ENCODE measurements at regions not wholly inside any gene's neighbourhood (a gene's known extent, or its start where the extent isn't known, plus 50 kb on each side); places are given as distances from the start of the nearest gene placed in this dataset.

DNA sequence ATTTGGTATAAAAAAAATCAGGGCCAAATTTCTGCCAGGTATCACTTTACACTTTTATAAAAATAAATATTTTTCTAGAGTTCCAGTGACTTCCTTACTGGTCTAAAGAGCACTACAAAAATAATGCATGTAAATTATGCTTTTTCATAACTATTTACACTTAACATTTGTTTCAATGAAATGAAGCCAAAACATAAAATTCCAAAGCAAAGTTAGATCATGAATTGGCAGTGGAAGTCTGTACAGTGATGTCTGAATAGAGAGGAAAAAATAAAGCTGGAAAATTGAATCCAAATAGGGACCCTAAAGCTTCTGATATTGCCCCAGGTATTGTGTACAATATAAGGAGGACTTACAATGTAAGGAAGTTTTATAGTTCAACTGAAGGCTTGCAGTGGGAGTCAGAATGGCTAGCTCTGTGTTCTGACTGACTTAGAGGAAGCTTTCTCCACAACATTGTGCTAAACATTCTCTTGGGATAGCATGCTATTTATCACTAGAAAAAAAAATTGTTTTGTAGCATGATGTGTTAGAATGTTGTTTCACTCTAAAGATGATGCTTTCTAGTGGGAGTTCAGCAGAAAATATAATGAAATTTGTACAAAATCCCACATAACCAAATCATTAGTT, 288.2 kb upstream of the UGT8 start:
- TF ChIP-seq ZNF274 (IDR thresholded peaks at IDR 0.05; ENCODE audit: borderline replicate concordance, extremely low read depth, low read length) (no peak), SIN3A (conservative IDR thresholded peaks at IDR 0.05 in 1 of 2, IDR thresholded peaks at IDR 0.05 in 1 of 2; ENCODE audit: low read depth in 1 of 2, low read length in 2 of 2) (no peak), RAD21 (IDR thresholded peaks at IDR 0.05 in 1 of 2, conservative IDR thresholded peaks at IDR 0.05 in 1 of 2; ENCODE audit: low read depth in 2 of 2, low read length in 2 of 2) (no peak), RNF2 (IDR thresholded peaks at IDR 0.05; ENCODE audit: borderline replicate concordance, low read depth, low read length, missing control alignments, poor library complexity, severe bottlenecking) (no peak), POLR2A (IDR thresholded peaks at IDR 0.05; ENCODE audit: control extremely low read depth in 1 of 2, low read depth in 2 of 2, low read length in 2 of 2) (no peak), POLR2AphosphoS5 (IDR thresholded peaks at IDR 0.05; ENCODE audit: low read depth, low read length) (no peak), EZH2 (IDR thresholded peaks at IDR 0.05; ENCODE audit: low read depth, low read length, severe bottlenecking) (no peak)
- TF ChIP-seq, protein P1, sequence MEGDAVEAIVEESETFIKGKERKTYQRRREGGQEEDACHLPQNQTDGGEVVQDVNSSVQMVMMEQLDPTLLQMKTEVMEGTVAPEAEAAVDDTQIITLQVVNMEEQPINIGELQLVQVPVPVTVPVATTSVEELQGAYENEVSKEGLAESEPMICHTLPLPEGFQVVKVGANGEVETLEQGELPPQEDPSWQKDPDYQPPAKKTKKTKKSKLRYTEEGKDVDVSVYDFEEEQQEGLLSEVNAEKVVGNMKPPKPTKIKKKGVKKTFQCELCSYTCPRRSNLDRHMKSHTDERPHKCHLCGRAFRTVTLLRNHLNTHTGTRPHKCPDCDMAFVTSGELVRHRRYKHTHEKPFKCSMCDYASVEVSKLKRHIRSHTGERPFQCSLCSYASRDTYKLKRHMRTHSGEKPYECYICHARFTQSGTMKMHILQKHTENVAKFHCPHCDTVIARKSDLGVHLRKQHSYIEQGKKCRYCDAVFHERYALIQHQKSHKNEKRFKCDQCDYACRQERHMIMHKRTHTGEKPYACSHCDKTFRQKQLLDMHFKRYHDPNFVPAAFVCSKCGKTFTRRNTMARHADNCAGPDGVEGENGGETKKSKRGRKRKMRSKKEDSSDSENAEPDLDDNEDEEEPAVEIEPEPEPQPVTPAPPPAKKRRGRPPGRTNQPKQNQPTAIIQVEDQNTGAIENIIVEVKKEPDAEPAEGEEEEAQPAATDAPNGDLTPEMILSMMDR (IDR thresholded peaks at IDR 0.05; ENCODE audit: control extremely low read depth in 1 of 3, insufficient read depth in 1 of 3, low read depth in 1 of 3, low read length in 3 of 3): no peak
- TF ChIP-seq, protein P2, sequence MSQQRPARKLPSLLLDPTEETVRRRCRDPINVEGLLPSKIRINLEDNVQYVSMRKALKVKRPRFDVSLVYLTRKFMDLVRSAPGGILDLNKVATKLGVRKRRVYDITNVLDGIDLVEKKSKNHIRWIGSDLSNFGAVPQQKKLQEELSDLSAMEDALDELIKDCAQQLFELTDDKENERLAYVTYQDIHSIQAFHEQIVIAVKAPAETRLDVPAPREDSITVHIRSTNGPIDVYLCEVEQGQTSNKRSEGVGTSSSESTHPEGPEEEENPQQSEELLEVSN (IDR thresholded peaks at IDR 0.05): no peak

All from H1 (cell line).